HAP-1 (cell line): ENCODE measurements at regions not wholly inside any gene's neighbourhood (a gene's known extent, or its start where the extent isn't known, plus 50 kb on each side); places are given as distances from the start of the nearest gene placed in this dataset.

ENCODE experiments used
- DNase-seq, 2 experiments: peaks; one replicate each; pipeline ENCODE4 v3.0.0-alpha.2; 2016 to 2020; ENCODE audit warnings: low spot score in 2 of 2
- H3K27me3 ChIP-seq: fragments of 250-450 bp; sonication (Bioruptor Pico); 2 replicates; pipeline ENCODE4 v1.5.1; 2020; ENCODE audit warnings: low read depth, mild to moderate bottlenecking, moderate library complexity
- H3K36me3 ChIP-seq: fragments of 250-450 bp; sonication (Bioruptor Pico); replicated peaks from 2 replicates; pipeline ENCODE4 v1.5.1; 2020; ENCODE audit warnings: mild to moderate bottlenecking
- H3K4me1 ChIP-seq: fragments of 250-450 bp; sonication (Bioruptor Pico); 2 replicates; pipeline ENCODE4 v1.5.1; 2020; ENCODE audit warnings: mild to moderate bottlenecking
- H3K4me3 ChIP-seq: fragments of 250-450 bp; sonication (Bioruptor Pico); 2 replicates; pipeline ENCODE4 v1.5.1; 2020; ENCODE audit warnings: mild to moderate bottlenecking, moderate library complexity
- H3K9me3 ChIP-seq: fragments of 250-450 bp; sonication (Bioruptor Pico); 2 replicates; pipeline ENCODE4 v1.5.1; 2020; ENCODE audit warnings: mild to moderate bottlenecking, moderate library complexity
- in situ Hi-C: fragments of 300-500 bp; cut with MboI; formaldehyde crosslinking; loops from 3 replicates; pipeline ENCODE4 v1.14.3; 2020; ENCODE audit warnings: low sequenced_read_pairs, inconsistent platforms, mixed read lengths

DNA sequence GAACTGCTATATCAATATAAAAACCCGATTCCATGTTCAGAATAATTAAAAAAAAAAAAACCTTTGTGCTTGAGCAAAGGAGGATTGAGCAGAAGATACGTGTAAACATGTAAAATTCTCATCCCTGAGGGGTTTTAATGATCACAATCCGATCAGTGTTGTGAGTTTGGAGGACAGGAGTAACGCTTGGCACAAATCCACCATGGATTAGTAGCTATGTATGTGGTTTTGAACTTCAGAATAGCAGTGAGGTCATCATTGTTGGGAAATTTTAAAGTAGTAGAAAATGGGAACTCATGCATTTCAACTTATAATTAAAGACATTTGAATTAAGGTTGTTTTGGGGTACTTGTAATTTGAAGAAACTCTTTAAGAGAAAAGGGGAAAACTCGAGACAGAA is 203.2 kb downstream of the RPS12 start:
- H3K4me3 ChIP-seq: no peak overlapping the region
- in situ Hi-C loops: no loop called here
- H3K9me3 ChIP-seq: no peaks in the 10 kb centered on the region
- no peaks in the 10 kb centered on the region for H3K27me3 ChIP-seq
- DNase-seq: no peak
- no peaks in the 10 kb centered on the region for H3K36me3 ChIP-seq
- no peaks in the 10 kb centered on the region; the same call in 1 of the 2 replicates for H3K4me1 ChIP-seq

DNA sequence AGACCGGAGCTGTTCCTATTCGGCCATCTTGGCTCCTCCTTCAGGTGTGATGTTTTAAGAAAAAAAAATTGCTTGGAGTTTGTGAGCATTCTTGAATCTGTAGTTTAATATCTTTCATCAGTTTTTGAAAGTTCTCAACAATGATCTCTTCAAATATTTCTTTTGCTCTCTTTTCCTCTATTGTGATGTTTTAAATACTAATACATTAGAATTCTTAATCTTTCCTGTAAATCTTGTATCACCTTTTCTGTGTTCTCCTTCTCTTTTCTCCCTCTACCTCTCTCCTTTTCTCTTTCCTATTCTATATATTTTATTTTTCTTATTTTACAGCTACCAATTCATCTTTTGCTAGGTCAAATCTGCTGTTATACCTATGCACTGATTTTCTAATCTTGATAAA is 212.3 kb downstream of the RPS12 start:
- in situ Hi-C loops: no loop called here
- Histone ChIP-seq H3K4me1 (no peaks in the 10 kb centered on the region), H3K36me3 (no peaks in the 10 kb centered on the region), H3K27me3 (no peaks in the 10 kb centered on the region), H3K9me3 (peaks cover 4% of the 10 kb centered on the region; the same call in 1 of the 2 replicates), H3K4me3 (no peak overlapping the region)
- DNase-seq: no peak

DNA sequence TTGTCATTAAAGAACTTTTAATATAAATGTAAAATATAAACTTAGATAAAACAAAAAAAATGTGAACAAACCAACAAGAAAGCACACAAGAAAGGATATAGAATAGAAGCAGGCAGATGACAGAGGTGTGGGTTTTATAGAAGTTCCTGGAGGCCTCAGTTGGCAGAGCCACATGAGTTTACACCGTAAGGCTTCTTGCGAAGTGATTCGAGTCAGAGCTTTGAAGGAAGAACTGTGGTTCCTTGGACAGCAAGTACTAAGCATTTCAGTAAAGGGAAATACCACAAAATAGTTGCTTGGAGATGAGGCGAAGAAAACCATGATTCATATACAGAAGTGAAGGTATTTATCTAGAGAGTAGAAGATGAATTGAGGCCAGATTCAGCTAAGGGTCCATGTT is 207.9 kb upstream of the EYA4 start:
- no peak for DNase-seq
- no peaks in the 10 kb centered on the region for H3K27me3 ChIP-seq
- H3K9me3 ChIP-seq: no peaks in the 10 kb centered on the region
- in situ Hi-C loops: no loop called here
- H3K4me3 ChIP-seq: no peak overlapping the region
- no peaks in the 10 kb centered on the region for H3K4me1 ChIP-seq
- no peaks in the 10 kb centered on the region for H3K36me3 ChIP-seq

DNA sequence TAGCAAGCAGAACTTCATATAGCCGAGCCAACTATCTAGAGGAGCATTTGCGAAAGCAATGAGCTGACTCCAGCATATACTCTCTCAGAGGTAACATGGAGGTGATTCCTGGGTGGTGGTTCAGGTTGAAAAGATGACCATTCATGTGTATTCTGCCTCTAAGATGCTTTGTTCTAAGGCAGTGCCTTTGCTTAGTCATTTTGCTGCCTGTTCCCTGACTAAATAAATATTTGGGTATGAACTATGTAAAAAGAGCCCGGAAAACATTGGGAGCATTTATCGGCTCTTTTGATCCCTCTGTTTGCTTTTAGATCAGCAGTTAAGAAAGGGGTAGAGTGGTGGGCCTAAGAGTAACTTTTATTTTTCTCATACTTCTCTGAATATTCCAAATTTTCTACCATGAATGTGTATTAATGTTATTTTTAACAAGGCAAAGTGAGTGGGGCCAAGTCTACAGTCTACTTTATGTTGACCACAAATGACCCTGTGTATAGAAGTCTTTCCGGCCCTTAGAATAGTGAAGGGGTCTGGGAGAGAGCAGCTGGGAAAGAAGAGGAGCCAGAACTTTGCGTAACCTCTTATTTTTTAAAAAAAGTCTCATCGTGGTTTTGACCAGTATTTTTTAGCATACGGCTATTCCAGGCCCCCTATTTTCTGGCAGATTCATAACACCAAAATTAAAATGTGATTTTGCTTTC is 206.5 kb upstream of the EYA4 start:
- H3K4me3 ChIP-seq: no peak overlapping the region
- no peaks in the 10 kb centered on the region for H3K9me3 ChIP-seq
- in situ Hi-C loops: no loop called here
- H3K4me1 ChIP-seq: no peaks in the 10 kb centered on the region
- no peaks in the 10 kb centered on the region for H3K27me3 ChIP-seq
- H3K36me3 ChIP-seq: no peaks in the 10 kb centered on the region
- no peak for DNase-seq

DNA sequence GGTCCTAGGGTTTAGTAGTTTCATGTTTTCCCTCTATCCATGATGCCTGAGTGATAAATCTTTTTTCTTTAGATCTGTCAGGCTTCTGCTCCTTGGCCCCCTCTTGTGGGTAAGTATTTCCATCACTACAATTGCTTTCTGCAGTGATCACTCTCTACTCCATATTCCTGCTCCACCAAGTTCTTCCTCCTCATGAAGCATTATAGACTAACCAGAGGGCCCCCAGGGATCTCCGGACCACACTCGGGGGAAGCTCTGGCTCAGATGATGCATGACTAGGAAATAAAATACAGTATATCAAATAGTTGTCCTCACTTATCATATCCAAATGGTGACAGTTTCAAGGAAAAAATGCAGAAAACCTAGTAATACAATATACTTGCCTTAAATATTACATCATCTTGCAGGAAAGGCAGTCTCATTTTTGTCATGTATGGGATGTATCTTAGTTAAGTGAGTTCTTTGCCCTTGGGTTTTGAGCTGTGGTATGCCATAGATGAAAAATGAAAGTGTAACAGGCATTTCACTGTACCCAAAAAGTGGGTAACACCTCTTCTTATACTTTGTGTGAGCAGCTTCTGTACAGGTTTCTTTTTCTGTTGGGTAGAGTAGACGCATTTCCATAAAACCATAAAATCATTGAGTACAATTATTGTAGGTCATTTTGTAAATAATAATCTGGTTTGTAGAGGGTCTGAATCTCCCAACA is 200.9 kb upstream of the EYA4 start:
- in situ Hi-C loops: no loop called here
- Histone ChIP-seq H3K4me3 (no peak overlapping the region), H3K9me3 (no peaks in the 10 kb centered on the region), H3K36me3 (no peaks in the 10 kb centered on the region), H3K4me1 (no peaks in the 10 kb centered on the region), H3K27me3 (no peaks in the 10 kb centered on the region)
- peak; percentile 49 to 56 for DNase-seq

DNA sequence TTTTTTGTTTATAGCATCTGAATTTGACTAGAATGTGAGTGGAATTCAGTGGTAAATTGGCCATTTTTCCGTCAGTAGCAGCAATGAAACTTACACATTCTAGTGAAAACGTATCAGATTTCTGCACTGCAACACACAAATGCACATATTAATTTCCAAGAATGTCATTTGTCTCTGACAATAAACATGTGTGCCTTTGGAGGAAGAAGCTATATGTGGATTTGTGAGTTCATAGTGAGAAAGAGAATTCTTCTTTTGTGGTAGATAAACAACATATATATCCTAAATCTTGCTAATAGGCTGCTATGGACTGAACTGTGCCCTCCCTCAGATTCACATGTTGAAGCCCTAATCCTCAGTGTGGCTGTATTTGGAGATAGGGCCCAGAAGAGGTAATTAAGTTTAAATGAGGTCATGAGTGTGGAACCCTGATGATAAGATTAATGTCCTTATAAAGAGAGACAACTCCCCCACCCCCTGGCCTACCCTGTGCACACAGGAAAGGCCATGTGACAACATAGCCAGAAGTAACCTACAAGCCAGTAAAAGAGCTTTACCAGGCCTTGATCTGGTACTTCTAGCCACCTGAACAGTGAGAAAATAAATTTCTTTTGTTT is 200.2 kb upstream of the EYA4 start:
- no peaks in the 10 kb centered on the region for H3K9me3 ChIP-seq
- in situ Hi-C loops: no loop called here
- no peaks in the 10 kb centered on the region for H3K4me1 ChIP-seq
- no peaks in the 10 kb centered on the region for H3K27me3 ChIP-seq
- DNase-seq: no peak
- H3K4me3 ChIP-seq: no peak overlapping the region
- no peaks in the 10 kb centered on the region for H3K36me3 ChIP-seq

DNA sequence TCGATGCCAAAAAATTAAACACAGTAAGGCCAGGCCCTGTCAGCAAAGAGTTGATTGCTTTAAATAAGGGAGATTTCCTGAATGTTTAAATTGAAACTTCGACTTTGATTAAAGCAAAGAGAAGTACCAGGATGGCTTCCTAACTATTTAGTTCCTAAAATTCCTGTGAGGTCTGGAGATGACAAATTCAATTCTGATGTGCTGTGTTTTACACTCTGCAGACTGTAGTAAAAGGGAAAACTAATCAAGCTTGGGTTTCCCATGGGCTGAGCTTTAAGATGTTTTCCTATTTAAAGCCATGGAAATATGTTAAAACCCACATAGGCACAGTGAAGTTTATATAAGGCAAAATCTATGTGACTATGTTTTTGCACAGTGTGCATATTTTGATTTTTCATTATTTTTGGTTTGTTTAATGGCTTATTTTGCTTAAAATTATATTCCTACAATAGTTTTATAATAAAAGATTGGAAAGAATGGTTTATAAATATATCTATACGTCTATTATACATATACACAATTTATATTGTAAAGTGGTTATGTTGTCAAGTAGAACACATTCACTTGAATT is 198.5 kb upstream of the EYA4 start:
- Histone ChIP-seq H3K9me3 (no peaks in the 10 kb centered on the region), H3K27me3 (no peaks in the 10 kb centered on the region), H3K36me3 (no peaks in the 10 kb centered on the region), H3K4me1 (no peaks in the 10 kb centered on the region), H3K4me3 (no peak overlapping the region)
- DNase-seq: no peak
- in situ Hi-C loops: no loop called here

DNA sequence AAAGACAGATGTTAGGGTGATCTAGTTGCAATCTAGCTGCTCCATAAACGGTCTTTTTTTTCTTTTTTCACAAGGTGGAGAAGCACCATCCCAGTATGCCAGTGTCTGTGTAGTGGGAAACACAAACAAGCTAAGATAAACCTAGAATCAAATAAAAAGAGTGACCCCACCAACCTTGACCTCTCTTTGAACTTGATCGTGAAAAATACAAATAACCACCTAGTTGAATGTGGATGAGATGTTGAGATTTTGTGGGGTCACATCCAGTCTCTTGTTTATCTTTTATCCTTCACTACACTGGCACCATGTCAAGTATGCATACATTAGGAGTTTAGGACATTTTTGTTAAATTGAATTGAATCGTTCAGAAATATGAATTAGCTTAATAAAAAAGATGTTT is 194.6 kb upstream of the EYA4 start:
- H3K9me3 ChIP-seq: no peaks in the 10 kb centered on the region
- H3K4me1 ChIP-seq: no peaks in the 10 kb centered on the region
- H3K27me3 ChIP-seq: no peaks in the 10 kb centered on the region
- DNase-seq: no peak
- no peak overlapping the region for H3K4me3 ChIP-seq
- in situ Hi-C loops: no loop called here
- no peaks in the 10 kb centered on the region for H3K36me3 ChIP-seq

DNA sequence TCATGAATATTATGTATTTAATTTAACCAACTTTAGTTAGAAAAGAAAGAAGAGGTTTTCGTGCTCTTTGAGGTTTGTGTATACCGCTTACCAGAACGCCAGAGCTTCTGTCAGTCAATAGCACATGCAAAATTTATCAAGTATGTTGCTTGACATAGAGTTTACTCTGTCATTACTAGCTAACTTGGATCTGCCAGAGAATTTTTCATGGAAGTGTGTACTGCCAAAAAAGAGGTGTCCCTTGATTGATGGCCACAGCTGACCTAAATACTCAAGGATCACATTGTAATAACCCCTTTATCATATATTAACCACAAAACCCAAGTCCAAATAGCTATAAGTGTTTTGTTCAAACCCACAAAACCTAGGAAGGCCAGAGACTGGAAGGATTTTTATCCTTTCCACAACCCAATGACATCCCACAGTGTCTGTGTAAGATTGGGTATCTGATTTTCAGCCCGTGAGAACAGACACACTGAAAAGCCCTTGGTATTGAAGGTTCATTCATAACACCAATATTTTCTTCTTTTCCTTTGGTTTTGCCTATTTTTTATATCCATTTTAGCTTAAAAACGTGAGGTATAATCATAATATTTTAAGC is 194.0 kb upstream of the EYA4 start:
- Histone ChIP-seq H3K4me3 (no peak overlapping the region), H3K27me3 (no peaks in the 10 kb centered on the region), H3K4me1 (no peaks in the 10 kb centered on the region), H3K9me3 (no peaks in the 10 kb centered on the region), H3K36me3 (no peaks in the 10 kb centered on the region)
- no peak for DNase-seq
- in situ Hi-C loops: no loop called here

DNA sequence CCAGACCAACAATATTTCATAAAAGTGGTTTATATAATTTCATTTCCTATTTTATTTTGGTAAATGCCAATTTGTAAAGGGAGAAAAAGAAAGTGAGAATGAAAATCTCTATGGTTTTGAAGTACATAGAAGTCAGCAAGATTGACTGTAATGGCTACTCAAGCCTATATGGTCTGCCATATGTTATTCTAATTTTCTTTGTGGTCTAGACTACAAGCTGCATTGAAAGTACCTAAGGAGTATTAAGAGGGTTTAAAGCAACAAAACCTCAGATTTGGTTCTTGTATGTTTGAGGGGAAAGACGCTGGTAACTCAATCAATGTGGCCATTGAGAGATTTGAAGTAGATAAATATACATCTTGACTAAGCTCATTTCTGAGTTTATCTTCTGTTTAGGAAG is 193.5 kb upstream of the EYA4 start:
- Histone ChIP-seq H3K4me1 (no peaks in the 10 kb centered on the region), H3K4me3 (no peak overlapping the region), H3K36me3 (no peaks in the 10 kb centered on the region), H3K9me3 (no peaks in the 10 kb centered on the region), H3K27me3 (no peaks in the 10 kb centered on the region)
- in situ Hi-C loops: no loop called here
- DNase-seq: no peak

DNA sequence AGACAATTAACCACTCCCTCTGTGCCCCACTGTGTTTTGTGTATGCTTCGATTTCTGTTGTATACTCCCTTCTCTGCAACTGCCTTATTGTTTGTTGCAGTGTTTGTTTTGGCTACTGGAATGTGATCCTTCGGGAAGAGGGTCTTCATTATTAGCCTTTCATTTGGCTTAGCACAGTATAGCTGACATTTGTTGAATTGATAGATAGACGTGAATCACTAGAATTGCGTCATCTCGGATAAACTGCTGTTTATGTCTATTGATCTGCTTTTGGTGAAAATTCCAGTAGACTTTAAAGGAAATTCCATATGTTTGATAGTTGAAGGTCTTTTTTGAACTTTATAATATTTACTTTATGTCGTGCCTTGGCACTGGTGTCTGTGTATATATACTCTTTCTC is 189.9 kb upstream of the EYA4 start:
- no peak for DNase-seq
- Histone ChIP-seq H3K36me3 (no peaks in the 10 kb centered on the region), H3K4me1 (no peaks in the 10 kb centered on the region), H3K27me3 (no peaks in the 10 kb centered on the region), H3K4me3 (no peak overlapping the region), H3K9me3 (no peaks in the 10 kb centered on the region)
- in situ Hi-C loops: no loop called here

DNA sequence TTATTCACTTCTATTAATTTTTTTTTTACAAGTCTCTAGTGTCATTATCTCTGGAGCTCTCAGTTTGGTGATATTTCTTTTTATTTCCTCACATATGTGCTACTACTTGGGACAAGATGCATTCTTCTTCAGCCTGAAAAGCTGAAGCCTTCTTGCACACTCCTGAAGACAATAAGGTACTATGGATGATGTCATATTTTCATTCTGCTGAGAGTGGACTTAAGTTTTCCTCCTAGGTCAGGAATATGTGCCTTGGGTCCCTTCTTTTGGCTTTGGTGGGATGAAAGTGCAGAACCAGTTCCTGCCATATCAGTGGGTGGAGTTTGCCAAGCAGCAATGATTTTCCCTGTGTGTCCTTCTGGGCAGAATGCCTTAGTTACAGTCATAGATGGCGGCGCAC is 188.7 kb upstream of the EYA4 start:
- Histone ChIP-seq H3K4me1 (no peaks in the 10 kb centered on the region), H3K36me3 (no peaks in the 10 kb centered on the region), H3K27me3 (no peaks in the 10 kb centered on the region), H3K4me3 (no peak overlapping the region), H3K9me3 (no peaks in the 10 kb centered on the region)
- in situ Hi-C loops: no loop called here
- no peak for DNase-seq

DNA sequence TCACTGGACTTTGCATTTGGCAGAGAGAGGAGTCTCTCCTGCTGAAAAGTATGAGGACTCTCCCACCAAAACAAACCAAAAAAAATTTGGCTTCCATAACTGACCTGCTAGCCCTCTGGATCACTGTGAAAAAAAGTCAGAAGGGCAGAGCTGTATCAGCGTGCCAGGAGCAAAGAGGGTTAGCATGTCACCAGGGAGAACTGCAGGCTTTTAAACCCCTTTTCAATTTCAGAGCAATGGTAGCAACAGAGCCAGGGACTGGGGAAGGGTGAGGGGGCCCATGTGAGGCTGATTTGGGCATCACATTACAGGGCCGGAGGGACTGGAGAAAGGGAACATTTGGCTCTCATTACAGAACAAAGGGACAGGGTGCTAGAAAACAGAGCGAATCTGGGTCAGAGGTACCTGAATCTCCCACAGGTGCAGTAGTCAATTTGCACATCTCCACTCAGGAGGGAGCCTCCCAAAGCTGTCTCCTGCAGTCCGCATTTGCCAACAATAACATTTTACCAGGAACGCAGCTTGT is 185.7 kb upstream of the EYA4 start:
- no peak for DNase-seq
- Histone ChIP-seq H3K4me3 (no peak overlapping the region), H3K36me3 (no peaks in the 10 kb centered on the region), H3K9me3 (no peaks in the 10 kb centered on the region), H3K4me1 (no peaks in the 10 kb centered on the region), H3K27me3 (no peaks in the 10 kb centered on the region)
- in situ Hi-C loops: no loop called here

DNA sequence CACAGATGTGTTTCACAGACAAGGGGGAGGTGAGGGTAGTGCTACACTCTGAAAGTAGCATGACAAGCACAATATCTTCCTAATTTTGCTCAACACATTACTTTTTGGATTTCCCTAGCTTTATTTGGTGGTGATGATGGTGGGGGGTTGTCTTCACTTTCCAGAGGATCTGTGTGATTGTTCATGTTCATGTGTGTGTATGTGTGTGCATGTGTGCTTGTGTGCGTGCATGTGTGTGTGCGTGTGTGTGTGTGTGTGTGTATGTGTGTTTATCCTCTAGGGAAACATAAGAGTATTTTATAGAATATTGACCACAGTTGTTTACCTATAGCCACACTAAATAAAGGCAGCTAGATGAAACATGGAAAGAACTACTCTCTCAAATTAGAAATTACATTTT is 183.8 kb upstream of the EYA4 start:
- DNase-seq: no peak
- Histone ChIP-seq H3K36me3 (no peaks in the 10 kb centered on the region), H3K4me3 (no peak overlapping the region), H3K9me3 (no peaks in the 10 kb centered on the region), H3K4me1 (no peaks in the 10 kb centered on the region), H3K27me3 (no peaks in the 10 kb centered on the region)
- in situ Hi-C loops: no loop called here
